Mesendoderm (in vitro differentiated cells): ENCODE measurements at regions not wholly inside any gene's neighbourhood (a gene's known extent, or its start where the extent isn't known, plus 50 kb on each side); places are given as distances from the start of the nearest gene placed in this dataset.

Source experiments
- DNase-seq: peaks from one replicate; pipeline ENCODE4 v3.0.0; 2013
- H2AK5ac ChIP-seq: 2 replicates; pipeline ENCODE4 v1.6.1; 2013; ENCODE audit warnings: low read length, inconsistent platforms
- H2BK120ac ChIP-seq: 2 replicates; pipeline ENCODE4 v1.6.1; 2013; ENCODE audit warnings: low read depth, mild to moderate bottlenecking, low read length, moderate library complexity, mixed read lengths
- H2BK15ac ChIP-seq: replicated peaks from 2 replicates; pipeline ENCODE4 v1.6.1; 2013; ENCODE audit warnings: low read depth, mild to moderate bottlenecking, moderate library complexity
- H2BK5ac ChIP-seq: 2 replicates; pipeline ENCODE4 v1.6.1; 2013; ENCODE audit warnings: low read length, inconsistent platforms
- H3K18ac ChIP-seq: 2 replicates; pipeline ENCODE4 v1.6.1; 2013; ENCODE audit warnings: mild to moderate bottlenecking, low read length, mixed read lengths
- H3K23ac ChIP-seq: one replicate; pipeline ENCODE4 v1.6.1; 2013; ENCODE audit warnings: low read length
- H3K27ac ChIP-seq: 2 replicates; pipeline ENCODE4 v1.5.1; 2013; ENCODE audit warnings: low read depth, mild to moderate bottlenecking, inconsistent platforms, low read length, moderate library complexity
- H3K27me3 ChIP-seq: 2 replicates; pipeline ENCODE4 v1.6.1; 2013; ENCODE audit warnings: low read length, control low read depth, mild to moderate bottlenecking, inconsistent platforms; ENCODE audit not compliant: insufficient read depth, poor library complexity
- H3K36me3 ChIP-seq: 2 replicates; pipeline ENCODE4 v1.6.1; 2013; ENCODE audit warnings: low read length, inconsistent platforms; ENCODE audit not compliant: control insufficient read depth, insufficient read depth
- H3K4ac ChIP-seq: one replicate; pipeline ENCODE4 v1.6.1; 2013; ENCODE audit warnings: low read depth, mild to moderate bottlenecking, low read length, moderate library complexity
- H3K4me1 ChIP-seq: 2 replicates; pipeline ENCODE4 v1.6.1; 2013; ENCODE audit warnings: low read depth, low read length, inconsistent platforms; ENCODE audit not compliant: control insufficient read depth
- H3K4me2 ChIP-seq: 2 replicates; pipeline ENCODE4 v1.6.1; 2013; ENCODE audit warnings: low read length
- H3K4me3 ChIP-seq: 2 replicates; pipeline ENCODE4 v1.5.1; 2013; ENCODE audit warnings: mild to moderate bottlenecking, low read length
- H3K56ac ChIP-seq: one replicate; pipeline ENCODE4 v1.6.1; 2013; ENCODE audit warnings: low read length
- H3K79me1 ChIP-seq: 2 replicates; pipeline ENCODE4 v1.6.1; 2013; ENCODE audit warnings: low read length, inconsistent platforms
- H3K79me2 ChIP-seq: 2 replicates; pipeline ENCODE4 v1.6.1; 2013; ENCODE audit warnings: mild to moderate bottlenecking, low read length; ENCODE audit not compliant: control insufficient read depth, insufficient read depth
- H3K9ac ChIP-seq: 2 replicates; pipeline ENCODE4 v1.6.1; 2013; ENCODE audit warnings: low read length, inconsistent platforms
- H4K5ac ChIP-seq: one replicate; pipeline ENCODE4 v1.6.1; 2013; ENCODE audit warnings: low read length
- H4K8ac ChIP-seq: one replicate; pipeline ENCODE4 v1.6.1; 2013; ENCODE audit warnings: low read depth, mild to moderate bottlenecking, control low read depth, low read length, moderate library complexity
- WGBS: extraction: QIAGEN DNeasy Blood & Tissue Kit; methylation state at CpG from one replicate; pipeline ENCODE4 v1.1.7; 2013; ENCODE audit warnings: low lambda C conversion rate, missing lambda C conversion rate; ENCODE audit not compliant: insufficient coverage; ENCODE audit errors: extremely low coverage; 5-methylcytosine and 5-hydroxymethylcytosine counted together

DNA sequence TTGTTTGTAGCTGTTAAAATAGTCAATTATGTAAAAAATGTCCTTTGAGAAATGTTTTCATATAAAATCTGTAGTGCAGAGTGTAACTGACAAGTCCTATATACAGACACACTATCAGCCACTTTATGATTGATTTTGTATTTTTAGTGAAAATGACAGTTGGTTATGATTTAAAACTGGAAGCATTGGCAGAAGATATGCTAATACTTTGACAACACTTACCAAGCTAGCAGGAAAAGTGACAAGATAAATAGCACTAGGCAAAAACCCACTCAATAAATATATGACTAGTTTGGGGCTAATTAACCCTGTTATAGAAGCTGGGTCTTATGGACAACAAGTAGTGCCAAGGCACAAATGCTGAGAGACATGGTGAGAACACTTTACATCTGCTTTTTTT is 772.9 kb upstream of the NOVA1 start:
- H2BK120ac ChIP-seq: no peak overlapping the region
- H3K79me1 ChIP-seq: no peaks in the 10 kb centered on the region
- H3K18ac ChIP-seq: no peak overlapping the region
- no peak overlapping the region for H2BK5ac ChIP-seq
- H3K4ac ChIP-seq: no peak overlapping the region
- no peaks in the 10 kb centered on the region for H3K79me2 ChIP-seq
- H3K4me3 ChIP-seq: no peak overlapping the region
- no peak overlapping the region for H3K27ac ChIP-seq
- H3K36me3 ChIP-seq: no peaks in the 10 kb centered on the region
- DNase-seq: no peak
- H3K4me2 ChIP-seq: no peak overlapping the region
- no peak overlapping the region for H3K23ac ChIP-seq
- H3K56ac ChIP-seq: no peak overlapping the region
- H4K5ac ChIP-seq: no peak overlapping the region
- no peak overlapping the region for H2AK5ac ChIP-seq
- H4K8ac ChIP-seq: no peak overlapping the region
- no peak overlapping the region for H3K9ac ChIP-seq
- H2BK15ac ChIP-seq: no peak overlapping the region
- no peaks in the 10 kb centered on the region for H3K27me3 ChIP-seq
- H3K4me1 ChIP-seq: no peaks in the 10 kb centered on the region

DNA sequence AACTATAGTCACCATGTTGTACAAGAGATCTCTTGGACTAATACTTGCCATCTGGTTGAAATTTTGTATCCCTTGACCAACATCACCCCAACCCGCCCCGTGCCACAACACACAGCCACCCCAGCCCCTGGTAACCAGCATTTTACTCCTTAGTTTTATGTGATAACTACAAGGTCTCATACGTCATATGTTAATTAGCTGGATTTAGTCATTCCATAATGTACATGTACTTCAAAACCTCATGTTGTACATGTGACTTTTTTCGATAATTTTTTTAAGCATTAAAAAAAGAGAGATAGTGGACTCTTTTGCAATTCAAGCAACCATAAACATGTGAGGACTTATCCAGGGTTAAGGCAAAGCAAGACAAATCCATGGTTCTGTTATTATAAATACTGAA is 773.4 kb upstream of the NOVA1 start:
- Histone ChIP-seq H3K9ac (no peak overlapping the region), H3K4me2 (no peak overlapping the region), H3K23ac (no peak overlapping the region), H2BK120ac (no peak overlapping the region), H2BK15ac (no peak overlapping the region), H3K27me3 (no peaks in the 10 kb centered on the region), H3K36me3 (no peaks in the 10 kb centered on the region), H3K4ac (no peak overlapping the region), H3K4me1 (no peaks in the 10 kb centered on the region), H3K79me1 (no peaks in the 10 kb centered on the region), H2AK5ac (no peak overlapping the region), H3K79me2 (no peaks in the 10 kb centered on the region), H3K18ac (no peak overlapping the region), H4K8ac (no peak overlapping the region), H4K5ac (no peak overlapping the region), H3K4me3 (no peak overlapping the region), H2BK5ac (no peak overlapping the region), H3K56ac (no peak overlapping the region), H3K27ac (no peak overlapping the region)
- no CpG with 5 or more reads among the region's 4 CpGs for WGBS
- no peak for DNase-seq

DNA sequence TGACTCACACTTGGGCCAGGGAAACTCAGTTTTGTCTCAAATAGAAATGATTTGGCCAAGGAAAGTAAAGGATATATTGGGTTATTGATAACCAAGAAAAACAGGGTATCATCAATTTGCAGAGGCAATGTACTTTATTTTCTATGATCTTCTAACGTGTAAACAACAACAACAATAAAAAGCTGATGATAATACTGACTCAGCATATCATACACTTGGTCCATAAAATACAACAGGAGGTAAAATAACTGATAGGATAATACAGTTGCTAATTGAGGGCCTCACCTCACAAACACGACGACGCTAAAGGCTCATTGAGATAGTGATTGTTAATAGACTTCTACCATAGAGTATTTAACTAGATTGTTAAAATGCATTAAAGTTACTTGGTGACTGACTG is 774.0 kb upstream of the NOVA1 start:
- WGBS: no CpG with 5 or more reads among the region's 4 CpGs

DNA sequence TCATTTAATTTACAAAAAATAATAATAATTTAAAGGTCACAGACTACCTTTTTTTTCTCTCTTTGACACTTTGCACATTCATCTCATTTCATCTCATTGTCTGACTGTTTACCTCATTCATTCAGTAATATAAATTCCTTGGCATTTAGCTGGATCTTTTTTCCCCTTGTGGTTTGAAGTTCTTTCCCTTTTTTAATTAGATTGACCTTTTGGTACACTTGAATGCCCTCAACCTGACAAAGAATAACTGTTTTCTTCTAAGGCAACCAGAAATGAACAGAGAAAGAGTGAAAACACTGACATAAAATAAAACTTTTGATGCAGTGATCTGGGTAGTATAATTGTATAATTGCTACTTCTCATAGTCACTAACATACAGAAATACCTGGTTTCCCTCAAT is 774.9 kb upstream of the NOVA1 start:
- no peaks in the 10 kb centered on the region for H3K4me1 ChIP-seq
- no peak overlapping the region for H2BK120ac ChIP-seq
- no peak overlapping the region for H3K18ac ChIP-seq

More for the DNA sequence above, 774.0 kb upstream of the NOVA1 start:
- Histone ChIP-seq H3K56ac (no peak overlapping the region), H4K5ac (no peak overlapping the region), H4K8ac (no peak overlapping the region), H3K4me2 (no peak overlapping the region), H2BK15ac (no peak overlapping the region), H3K27ac (no peak overlapping the region), H2AK5ac (no peak overlapping the region), H3K79me1 (no peaks in the 10 kb centered on the region), H3K18ac (no peak overlapping the region), H3K79me2 (no peaks in the 10 kb centered on the region), H3K27me3 (no peaks in the 10 kb centered on the region), H3K36me3 (no peaks in the 10 kb centered on the region), H2BK5ac (no peak overlapping the region), H3K23ac (no peak overlapping the region), H2BK120ac (no peak overlapping the region), H3K4me1 (no peaks in the 10 kb centered on the region), H3K9ac (no peak overlapping the region), H3K4ac (no peak overlapping the region), H3K4me3 (no peak overlapping the region)
- no peak for DNase-seq

DNA sequence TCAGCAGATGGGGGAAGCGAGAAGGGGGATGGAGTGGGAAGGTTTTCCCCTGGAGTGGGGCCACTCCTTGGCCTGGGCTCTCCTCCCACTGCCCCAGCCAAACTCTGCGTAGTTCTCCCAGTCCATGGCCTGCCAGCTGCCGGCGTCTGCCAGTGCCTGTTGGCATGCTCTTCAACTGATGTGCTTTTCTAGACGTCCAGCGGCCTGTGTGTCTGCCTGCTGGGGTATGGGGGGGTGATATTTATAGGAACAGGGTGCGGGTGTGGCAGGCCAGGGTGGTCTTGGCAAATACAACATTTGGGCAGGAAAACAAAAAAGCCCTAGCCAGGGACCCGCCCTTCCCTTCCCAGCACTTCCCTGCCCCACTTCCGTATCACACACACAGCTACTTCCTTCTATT is 786.3 kb upstream of the NOVA1 start:
- H3K4me3 ChIP-seq: no peak overlapping the region
- H3K27me3 ChIP-seq: no peaks in the 10 kb centered on the region
- H3K9ac ChIP-seq: no peak overlapping the region
- no peak overlapping the region for H4K5ac ChIP-seq
- WGBS: no CpG with 5 or more reads among the region's 9 CpGs
- no peaks in the 10 kb centered on the region for H3K79me2 ChIP-seq
- H3K36me3 ChIP-seq: no peaks in the 10 kb centered on the region
- no peaks in the 10 kb centered on the region for H3K79me1 ChIP-seq
- no peak overlapping the region for H3K56ac ChIP-seq
- H4K8ac ChIP-seq: no peak overlapping the region
- H2BK5ac ChIP-seq: no peak overlapping the region
- H2BK120ac ChIP-seq: no peak overlapping the region
- no peak overlapping the region for H3K4ac ChIP-seq
- H2BK15ac ChIP-seq: no peak overlapping the region
- H3K23ac ChIP-seq: no peak overlapping the region
- no peaks in the 10 kb centered on the region for H3K4me1 ChIP-seq
- H3K4me2 ChIP-seq: no peak overlapping the region
- H3K27ac ChIP-seq: no peak overlapping the region
- DNase-seq: no peak
- no peak overlapping the region for H3K18ac ChIP-seq
- no peak overlapping the region for H2AK5ac ChIP-seq

More for the DNA sequence above, 774.9 kb upstream of the NOVA1 start:
- no peaks in the 10 kb centered on the region for H3K27me3 ChIP-seq
- H3K4me3 ChIP-seq: no peak overlapping the region
- no peak overlapping the region for H3K4me2 ChIP-seq
- H3K27ac ChIP-seq: no peak overlapping the region
- no peak for DNase-seq
- H2AK5ac ChIP-seq: no peak overlapping the region
- H3K4ac ChIP-seq: no peak overlapping the region
- H4K5ac ChIP-seq: no peak overlapping the region
- no peaks in the 10 kb centered on the region for H3K79me1 ChIP-seq
- H3K36me3 ChIP-seq: no peaks in the 10 kb centered on the region
- no peak overlapping the region for H3K9ac ChIP-seq
- no peak overlapping the region for H3K56ac ChIP-seq
- H4K8ac ChIP-seq: no peak overlapping the region
- no peak overlapping the region for H2BK15ac ChIP-seq
- no peak overlapping the region for H2BK5ac ChIP-seq
- no peaks in the 10 kb centered on the region for H3K79me2 ChIP-seq
- no peak overlapping the region for H3K23ac ChIP-seq

DNA sequence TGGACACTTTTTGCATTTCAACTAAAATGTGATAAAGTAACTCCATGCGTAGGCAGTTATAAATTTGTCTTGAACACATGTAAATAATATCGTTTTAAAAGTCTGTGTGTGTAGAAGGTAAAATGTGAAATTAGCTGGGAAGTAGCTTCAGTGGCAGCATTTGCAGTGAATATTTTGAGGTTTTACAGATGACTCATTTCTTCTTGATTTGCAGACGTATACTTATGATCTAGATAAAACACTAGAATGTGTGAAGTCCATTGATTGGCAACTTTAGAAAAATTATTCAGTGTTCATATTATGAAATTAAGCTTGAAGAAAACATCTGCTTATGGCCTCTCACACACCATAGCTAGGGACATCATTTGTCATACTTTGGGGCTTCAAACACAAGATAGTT is 788.6 kb upstream of the NOVA1 start:
- Histone ChIP-seq H3K27me3 (no peaks in the 10 kb centered on the region), H3K27ac (no peak overlapping the region), H2BK120ac (no peak overlapping the region), H4K5ac (no peak overlapping the region), H4K8ac (no peak overlapping the region), H3K79me2 (no peaks in the 10 kb centered on the region), H3K4me1 (no peaks in the 10 kb centered on the region), H2BK5ac (no peak overlapping the region), H3K9ac (no peak overlapping the region), H3K4me2 (no peak overlapping the region), H3K4me3 (no peak overlapping the region), H3K4ac (no peak overlapping the region), H3K79me1 (no peaks in the 10 kb centered on the region), H3K18ac (no peak overlapping the region), H2AK5ac (no peak overlapping the region), H2BK15ac (no peak overlapping the region), H3K56ac (no peak overlapping the region), H3K36me3 (no peaks in the 10 kb centered on the region), H3K23ac (no peak overlapping the region)
- no CpG with 5 or more reads among the region's 3 CpGs for WGBS
- DNase-seq: no peak
